ACC112 (cell line): ENCODE measurements at regions not wholly inside any gene's neighbourhood (a gene's known extent, or its start where the extent isn't known, plus 50 kb on each side); places are given as distances from the start of the nearest gene placed in this dataset.
"Not testable (repeated sequence)": the region's sequence is repeated elsewhere in the genome, so short reads cannot be mapped to it uniquely, and the experiment has no call there.

Experiments used
- H2AFZ ChIP-seq: fragments of 200-600 bp; sonication (generic); one replicate; pipeline ENCODE4 v1.6.0; 2017; ENCODE audit warnings: antibody characterized with exemption, low read length; ENCODE audit not compliant: unreplicated experiment
- H3K27ac ChIP-seq: fragments of 200-600 bp; sonication (generic); 2 replicates; pipeline ENCODE4 v1.5.1; 2014; ENCODE audit warnings: low read depth, mild to moderate bottlenecking, antibody characterized with exemption, low read length, moderate library complexity
- H3K27me3 ChIP-seq: fragments of 200-600 bp; sonication (generic); 2 replicates; pipeline ENCODE4 v1.6.1; 2014; ENCODE audit warnings: mild to moderate bottlenecking, antibody characterized with exemption, low read length, moderate library complexity, mixed read lengths; ENCODE audit not compliant: insufficient read depth
- H3K36me3 ChIP-seq: fragments of 200-600 bp; sonication (generic); 2 replicates; pipeline ENCODE4 v1.6.1; 2016; ENCODE audit warnings: mild to moderate bottlenecking, antibody characterized with exemption, low read length, moderate library complexity, mixed read lengths; ENCODE audit not compliant: insufficient read depth
- H3K4me1 ChIP-seq: fragments of 200-600 bp; sonication (generic); one replicate; pipeline ENCODE4 v1.6.1; 2016; ENCODE audit warnings: low read length, mixed read lengths; ENCODE audit not compliant: insufficient read depth, unreplicated experiment, control insufficient read depth
- H3K4me3 ChIP-seq: fragments of 200-600 bp; sonication (generic); 2 replicates; pipeline ENCODE4 v1.5.1; 2014; ENCODE audit warnings: mild to moderate bottlenecking, low read depth, low read length
- H3K79me2 ChIP-seq: fragments of 200-600 bp; sonication (generic); one replicate; pipeline ENCODE4 v1.6.0; 2016; ENCODE audit warnings: low read length; ENCODE audit not compliant: control insufficient read depth, unreplicated experiment, insufficient read depth

DNA sequence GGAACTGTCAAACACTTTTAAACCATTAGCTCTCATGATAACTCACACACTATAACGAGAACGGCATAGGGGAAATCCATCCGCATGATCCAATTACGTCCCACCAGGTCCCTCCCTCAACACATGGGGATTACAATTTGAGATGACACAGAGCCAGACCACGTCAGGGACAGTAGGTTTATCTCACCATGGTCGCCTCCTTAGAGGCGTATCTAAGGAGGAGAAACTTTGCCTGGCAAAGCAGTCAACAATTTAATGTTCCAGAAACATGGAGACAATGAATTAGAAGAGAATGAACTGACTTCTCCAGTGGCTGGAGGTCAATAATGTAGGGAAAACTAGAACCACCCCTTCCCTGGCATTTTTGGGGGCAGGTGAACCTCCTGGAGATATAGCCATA lies 488.4 kb upstream of the AUTS2 start:
- H3K4me3 ChIP-seq, result no peak overlapping the region
- no peaks in the 10 kb centered on the region for H3K4me1 ChIP-seq
- no peaks in the 10 kb centered on the region for H3K27me3 ChIP-seq
- H2AFZ ChIP-seq, result no peak overlapping the region
- no peak overlapping the region for H3K27ac ChIP-seq
- no peaks in the 10 kb centered on the region for H3K79me2 ChIP-seq
- H3K36me3 ChIP-seq, result no peaks in the 10 kb centered on the region

DNA sequence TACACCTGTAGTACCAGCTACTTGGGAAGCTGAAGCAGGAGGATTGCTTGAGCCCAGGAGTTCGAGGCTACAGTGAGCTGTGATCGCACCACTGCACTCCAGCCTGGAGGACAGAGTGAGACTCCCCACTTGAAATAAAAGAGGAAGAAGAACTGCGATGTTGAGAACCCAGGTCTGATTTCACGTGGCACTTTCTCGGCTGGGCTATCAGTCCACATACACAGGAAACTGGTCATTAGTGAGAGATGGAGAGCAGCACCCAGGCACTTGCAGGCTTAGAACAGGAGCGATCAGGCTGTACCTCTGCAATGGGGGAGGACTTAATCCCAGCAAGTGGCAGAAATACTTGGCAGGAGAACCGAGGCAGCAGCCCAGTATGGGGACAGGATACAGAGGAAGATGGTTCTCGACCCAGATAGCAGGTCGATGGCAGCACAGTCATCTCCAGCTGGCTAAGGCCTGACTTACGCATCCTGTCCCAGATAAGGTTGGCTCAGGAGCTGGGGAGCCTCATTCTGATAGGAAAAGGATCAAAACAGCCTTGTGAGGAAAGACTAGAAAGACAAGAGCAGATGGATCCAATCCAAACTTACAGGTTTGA lies 487.7 kb upstream of the AUTS2 start:
- Histone ChIP-seq H3K36me3 (no peaks in the 10 kb centered on the region), H3K79me2 (no peaks in the 10 kb centered on the region), H3K4me3 (no peak overlapping the region), H3K4me1 (no peaks in the 10 kb centered on the region), H2AFZ (no peak overlapping the region), H3K27me3 (no peaks in the 10 kb centered on the region), H3K27ac (no peak overlapping the region)

DNA sequence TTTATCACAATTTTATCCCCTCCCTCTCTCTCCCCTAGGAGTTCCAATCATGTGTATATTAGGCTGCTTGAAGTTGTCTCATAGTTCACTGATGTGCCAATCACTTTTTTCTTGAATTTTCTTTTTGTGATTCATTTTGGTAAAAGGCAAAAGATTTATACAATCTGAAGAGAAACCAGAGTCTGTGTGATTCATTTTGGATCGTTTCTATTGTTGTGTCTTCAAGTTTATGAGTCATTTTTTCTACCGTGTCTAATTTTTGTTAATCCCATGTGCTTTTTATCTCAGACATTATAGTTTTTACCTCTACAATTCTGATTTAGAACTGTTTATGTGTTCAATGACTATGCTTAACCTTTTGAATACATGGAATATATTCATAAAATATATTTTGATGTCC lies 483.9 kb upstream of the AUTS2 start:
- no peak overlapping the region for H3K27ac ChIP-seq
- H3K4me3 ChIP-seq, result no peak overlapping the region
- no peaks in the 10 kb centered on the region for H3K36me3 ChIP-seq
- no peaks in the 10 kb centered on the region for H3K27me3 ChIP-seq
- H3K79me2 ChIP-seq, result no peaks in the 10 kb centered on the region
- no peak overlapping the region for H2AFZ ChIP-seq
- H3K4me1 ChIP-seq, result no peaks in the 10 kb centered on the region

DNA sequence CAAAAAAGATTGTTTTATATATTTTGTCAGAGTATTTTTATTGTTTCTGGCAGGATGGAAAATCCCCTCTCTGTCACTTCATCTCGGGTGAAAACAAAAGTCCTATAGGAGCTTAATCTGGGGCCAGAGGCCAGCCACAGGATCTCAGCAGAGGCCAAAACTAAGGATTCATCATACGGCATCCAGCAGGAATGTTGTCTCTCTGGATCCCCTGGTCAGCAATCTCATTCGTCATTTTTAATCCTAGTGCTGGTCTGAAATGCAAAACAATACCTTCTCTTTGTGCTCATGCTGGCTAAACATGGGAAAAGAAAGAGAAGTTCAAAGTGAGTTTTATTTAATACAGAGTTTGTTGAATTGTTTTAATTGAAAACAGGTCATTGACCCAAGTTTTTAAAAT lies 482.5 kb upstream of the AUTS2 start:
- Histone ChIP-seq H2AFZ (no peak overlapping the region), H3K79me2 (no peaks in the 10 kb centered on the region), H3K27ac (no peak overlapping the region), H3K4me1 (no peaks in the 10 kb centered on the region), H3K27me3 (no peaks in the 10 kb centered on the region), H3K4me3 (no peak overlapping the region), H3K36me3 (no peaks in the 10 kb centered on the region)

DNA sequence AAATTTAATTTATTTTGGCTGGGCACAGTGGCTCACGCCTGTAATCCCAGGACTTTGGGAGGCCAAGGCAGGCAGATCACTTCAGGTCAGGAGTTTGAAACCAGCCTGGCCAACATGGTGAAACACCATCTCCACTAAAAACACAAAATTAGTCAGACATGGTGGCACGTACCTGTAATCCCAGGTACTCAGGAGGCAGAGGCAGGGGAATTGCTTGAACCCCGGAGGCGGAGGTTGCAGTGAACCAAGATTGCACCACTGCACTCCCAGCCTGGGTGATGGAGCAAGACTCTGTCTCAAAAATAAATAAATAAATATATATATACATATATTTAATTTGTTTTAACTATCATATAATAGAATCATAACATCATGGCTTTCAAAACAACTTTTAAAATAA lies 482.1 kb upstream of the AUTS2 start:
- not testable (repeated sequence) for H2AFZ ChIP-seq, H3K27ac ChIP-seq, H3K36me3 ChIP-seq, H3K27me3 ChIP-seq, H3K4me3 ChIP-seq, H3K79me2 ChIP-seq, H3K4me1 ChIP-seq

DNA sequence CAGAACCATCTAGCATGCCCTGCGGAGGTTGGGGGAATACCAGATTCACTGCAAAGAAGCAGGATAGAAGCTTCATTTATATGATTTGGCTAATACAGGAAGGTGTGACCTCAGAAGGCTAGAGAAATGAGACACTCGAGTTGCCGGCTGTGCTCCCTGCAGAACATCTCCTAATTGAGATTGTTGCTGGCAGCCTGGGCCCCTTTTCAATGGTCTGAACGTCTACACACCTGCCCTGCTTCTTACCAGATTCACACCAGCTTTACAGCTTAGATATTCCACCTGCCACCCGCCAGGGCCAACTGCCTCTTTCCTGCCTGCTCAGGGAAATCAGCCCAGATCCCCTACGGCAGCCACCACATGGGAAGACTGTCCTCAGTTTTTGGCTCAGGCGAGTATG lies 475.3 kb upstream of the AUTS2 start:
- Histone ChIP-seq H3K4me1 (no peaks in the 10 kb centered on the region), H3K27ac (no peak overlapping the region), H3K36me3 (no peaks in the 10 kb centered on the region)

DNA sequence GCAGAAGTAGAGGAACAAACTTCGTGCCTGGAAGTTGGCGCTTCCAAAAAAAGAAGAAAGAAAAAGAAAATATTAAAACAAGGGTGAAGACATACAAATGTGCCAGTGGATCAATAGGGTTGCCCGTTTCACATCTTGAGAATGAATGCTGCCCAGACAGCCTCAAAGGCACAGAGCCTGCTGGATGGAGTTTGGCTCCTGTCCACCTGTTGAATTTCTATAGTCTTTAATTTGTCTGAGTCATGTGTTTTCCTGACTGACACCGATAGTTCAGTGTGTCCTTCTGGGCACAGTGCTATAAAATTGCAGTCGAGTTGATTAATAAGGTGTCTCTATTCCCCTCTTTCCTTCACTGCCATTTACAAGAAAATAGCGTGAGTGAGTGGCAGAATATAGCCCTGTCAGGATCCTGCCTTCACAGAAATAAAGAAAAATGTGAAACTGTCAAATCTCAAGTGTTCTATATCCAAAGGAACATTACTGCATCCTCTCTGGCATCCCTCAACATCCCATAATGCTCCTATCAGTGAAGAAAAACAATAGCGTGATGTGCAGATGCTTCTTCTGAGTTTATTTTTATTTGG lies 471.3 kb upstream of the AUTS2 start:
- H3K4me1 ChIP-seq, result no peaks in the 10 kb centered on the region
- no peak overlapping the region for H3K27ac ChIP-seq
- no peak overlapping the region for H3K4me3 ChIP-seq
- no peaks in the 10 kb centered on the region for H3K36me3 ChIP-seq
- no peak overlapping the region for H2AFZ ChIP-seq
- no peaks in the 10 kb centered on the region for H3K79me2 ChIP-seq
- H3K27me3 ChIP-seq, result no peaks in the 10 kb centered on the region

More for the DNA sequence above, 475.3 kb upstream of the AUTS2 start:
- no peak overlapping the region for H2AFZ ChIP-seq
- no peaks in the 10 kb centered on the region for H3K27me3 ChIP-seq
- H3K4me3 ChIP-seq, result no peak overlapping the region
- no peaks in the 10 kb centered on the region for H3K79me2 ChIP-seq

DNA sequence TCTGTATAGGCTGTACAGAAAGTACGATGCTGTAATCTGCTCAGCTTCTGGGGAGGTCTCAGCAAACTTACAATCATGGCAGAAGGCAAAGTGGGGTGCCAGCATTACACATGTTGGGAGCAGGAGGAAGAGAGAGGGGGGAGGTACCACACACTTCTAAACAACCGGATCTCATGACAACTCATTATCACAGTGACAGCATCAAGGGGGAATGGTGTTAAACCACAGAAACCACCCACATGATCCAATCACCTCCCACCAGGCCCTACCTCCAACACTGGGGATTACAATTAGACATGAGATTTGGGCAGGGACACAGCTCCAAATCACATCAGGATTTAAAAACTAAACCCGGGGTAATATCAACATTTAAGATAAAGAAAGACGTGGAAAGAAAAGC lies 468.8 kb upstream of the AUTS2 start:
- H2AFZ ChIP-seq, result no peak overlapping the region
- H3K4me3 ChIP-seq, result no peak overlapping the region
- H3K27ac ChIP-seq, result no peak overlapping the region
- H3K79me2 ChIP-seq, result no peaks in the 10 kb centered on the region
- H3K27me3 ChIP-seq, result no peaks in the 10 kb centered on the region
- H3K36me3 ChIP-seq, result no peaks in the 10 kb centered on the region
- H3K4me1 ChIP-seq, result no peaks in the 10 kb centered on the region

DNA sequence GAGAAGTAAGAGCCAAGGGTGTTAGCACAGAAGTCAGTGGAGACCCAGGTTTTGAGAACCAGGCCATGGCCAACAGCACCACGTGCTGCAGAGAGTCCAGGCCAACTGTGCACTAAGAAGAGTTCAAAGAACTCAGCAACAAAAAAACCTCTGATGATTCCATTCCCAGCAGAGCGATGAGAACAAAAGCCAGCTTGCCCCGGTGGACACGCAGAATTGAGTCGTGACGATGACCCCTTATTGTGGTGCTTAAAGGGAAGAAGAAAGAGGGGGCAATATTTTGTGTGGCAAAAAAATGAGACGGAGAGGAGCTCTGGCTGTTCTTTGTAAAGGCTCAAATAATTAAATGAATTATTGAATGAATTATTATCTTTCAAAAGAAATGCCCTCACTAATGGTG lies 468.3 kb upstream of the AUTS2 start:
- Histone ChIP-seq H3K36me3 (no peaks in the 10 kb centered on the region), H3K4me3 (no peak overlapping the region), H3K27me3 (no peaks in the 10 kb centered on the region)

DNA sequence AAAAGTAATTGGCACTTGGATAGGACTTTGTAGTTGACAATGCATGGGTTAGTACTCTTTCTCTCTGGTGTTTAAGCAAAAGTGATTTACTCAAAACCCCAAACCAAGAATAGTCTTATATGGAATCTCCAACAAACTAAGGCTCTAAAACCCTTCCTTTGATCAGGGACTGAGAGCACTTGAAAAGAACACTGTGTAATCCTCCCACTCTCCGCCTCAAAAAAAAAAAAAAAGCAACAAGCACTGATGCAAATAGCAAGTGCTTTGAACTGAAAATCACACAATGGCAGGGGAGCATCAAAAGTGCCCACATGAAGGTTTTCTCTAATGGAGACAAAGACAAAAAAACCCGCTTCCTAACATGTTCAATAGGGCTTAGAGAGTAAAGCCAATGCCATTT lies 467.9 kb upstream of the AUTS2 start:
- H3K36me3 ChIP-seq, result no peaks in the 10 kb centered on the region
- no peak overlapping the region for H3K27ac ChIP-seq
- H3K27me3 ChIP-seq, result no peaks in the 10 kb centered on the region
- H3K4me3 ChIP-seq, result no peak overlapping the region
- no peaks in the 10 kb centered on the region for H3K79me2 ChIP-seq
- H2AFZ ChIP-seq, result no peak overlapping the region
- no peaks in the 10 kb centered on the region for H3K4me1 ChIP-seq

More for the DNA sequence above, 468.3 kb upstream of the AUTS2 start:
- H2AFZ ChIP-seq, result no peak overlapping the region
- H3K4me1 ChIP-seq, result no peaks in the 10 kb centered on the region
- no peaks in the 10 kb centered on the region for H3K79me2 ChIP-seq
- no peak overlapping the region for H3K27ac ChIP-seq

DNA sequence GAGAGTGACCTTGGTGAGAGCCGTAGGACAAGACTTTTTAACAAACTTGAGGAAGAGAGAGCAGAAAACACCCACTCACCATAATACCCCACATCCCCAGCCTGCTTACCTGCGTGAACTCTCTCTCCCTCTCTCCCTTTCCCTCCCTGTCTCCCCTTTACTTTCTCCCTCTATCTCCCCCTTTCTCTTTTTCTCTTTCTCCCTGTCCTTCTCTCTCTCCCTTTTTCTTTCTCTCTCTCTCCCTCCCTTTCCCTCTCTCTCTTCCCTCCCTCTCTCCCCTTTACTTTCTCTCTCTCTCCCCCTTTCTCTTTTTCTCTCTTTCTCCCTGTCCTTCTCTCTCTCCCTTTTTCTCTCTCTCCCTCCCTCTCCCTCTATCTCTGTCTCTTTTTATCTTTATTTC lies 464.0 kb upstream of the AUTS2 start:
- H3K4me1 ChIP-seq, result no peaks in the 10 kb centered on the region
- H3K36me3 ChIP-seq, result no peaks in the 10 kb centered on the region
- no peak overlapping the region for H3K4me3 ChIP-seq
- no peak overlapping the region for H3K27ac ChIP-seq
- no peaks in the 10 kb centered on the region for H3K27me3 ChIP-seq
- H2AFZ ChIP-seq, result no peak overlapping the region
- no peaks in the 10 kb centered on the region for H3K79me2 ChIP-seq
